ENCODE measurements at regions not wholly inside any gene's neighbourhood (a gene's known extent, or its start where the extent isn't known, plus 50 kb on each side); places are given as distances from the start of the nearest gene placed in this dataset.

DNA sequence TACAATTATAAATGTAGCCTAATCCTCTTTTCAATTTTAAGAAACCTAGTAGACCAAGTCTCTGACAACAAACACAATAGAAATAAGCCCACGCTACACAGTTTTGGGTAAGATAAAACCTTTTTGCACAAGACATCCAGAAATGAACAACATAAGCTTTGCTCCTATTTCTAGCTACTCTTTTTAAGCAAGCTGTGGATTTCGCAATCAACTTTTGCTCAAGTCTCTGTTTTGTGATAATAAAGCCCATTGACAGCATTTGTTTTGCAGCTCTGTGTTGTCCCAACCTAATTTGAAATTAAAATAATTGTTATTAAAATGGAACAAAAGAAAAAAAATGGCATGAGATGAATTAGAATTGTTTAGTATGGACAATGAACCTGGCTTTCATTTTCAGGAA is 287.9 kb upstream of the PUDP start:
- Histone ChIP-seq H3K27ac (ENCODE audit: control insufficient read depth, insufficient read depth, low read length) (no peak overlapping the region), H3K9ac (ENCODE audit: control insufficient read depth, extremely low read depth, insufficient read depth, low read length) (no peak overlapping the region), H3K9me3 (ENCODE audit: control insufficient read depth, low read depth, low read length) (no peaks in the 10 kb centered on the region), H3K4me1 (ENCODE audit: control insufficient read depth, extremely low read depth, insufficient read depth, low read length) (peaks cover 16% of the 10 kb centered on the region), H3K36me3 (ENCODE audit: control insufficient read depth in 2 of 2, extremely low read depth in 1 of 2, insufficient read depth in 2 of 2, low read length in 2 of 2) (no peaks in the 10 kb centered on the region), H4K20me1 (ENCODE audit: control insufficient read depth, extremely low read depth, insufficient read depth, low read length) (no peaks in the 10 kb centered on the region), H3K4me3 (ENCODE audit: control insufficient read depth in 2 of 3, extremely low read depth in 1 of 3, insufficient read depth in 2 of 3, low read depth in 1 of 3, low read length in 3 of 3) (no peak overlapping the region), H3K4me2 (ENCODE audit: control insufficient read depth, extremely low read depth, insufficient read depth, low read depth, low read length) (no peak overlapping the region), H2AFZ (ENCODE audit: control insufficient read depth, low read length) (no peak overlapping the region), H3K79me2 (ENCODE audit: control insufficient read depth, insufficient read depth, low read length) (no peaks in the 10 kb centered on the region), H3K9me1 (ENCODE audit: control insufficient read depth, extremely low read depth, insufficient read depth, low read length) (no peaks in the 10 kb centered on the region), H3K27me3 (ENCODE audit: control insufficient read depth, extremely low read depth, insufficient read depth, low read length) (no peaks in the 10 kb centered on the region)
- no peak for DNase-seq (ENCODE audit: low read depth, low spot score)
- TF ChIP-seq, protein P1, sequence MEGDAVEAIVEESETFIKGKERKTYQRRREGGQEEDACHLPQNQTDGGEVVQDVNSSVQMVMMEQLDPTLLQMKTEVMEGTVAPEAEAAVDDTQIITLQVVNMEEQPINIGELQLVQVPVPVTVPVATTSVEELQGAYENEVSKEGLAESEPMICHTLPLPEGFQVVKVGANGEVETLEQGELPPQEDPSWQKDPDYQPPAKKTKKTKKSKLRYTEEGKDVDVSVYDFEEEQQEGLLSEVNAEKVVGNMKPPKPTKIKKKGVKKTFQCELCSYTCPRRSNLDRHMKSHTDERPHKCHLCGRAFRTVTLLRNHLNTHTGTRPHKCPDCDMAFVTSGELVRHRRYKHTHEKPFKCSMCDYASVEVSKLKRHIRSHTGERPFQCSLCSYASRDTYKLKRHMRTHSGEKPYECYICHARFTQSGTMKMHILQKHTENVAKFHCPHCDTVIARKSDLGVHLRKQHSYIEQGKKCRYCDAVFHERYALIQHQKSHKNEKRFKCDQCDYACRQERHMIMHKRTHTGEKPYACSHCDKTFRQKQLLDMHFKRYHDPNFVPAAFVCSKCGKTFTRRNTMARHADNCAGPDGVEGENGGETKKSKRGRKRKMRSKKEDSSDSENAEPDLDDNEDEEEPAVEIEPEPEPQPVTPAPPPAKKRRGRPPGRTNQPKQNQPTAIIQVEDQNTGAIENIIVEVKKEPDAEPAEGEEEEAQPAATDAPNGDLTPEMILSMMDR (optimal IDR thresholded peaks at IDR 0.05 in 1 of 3, IDR thresholded peaks at IDR 0.05 in 1 of 3, conservative IDR thresholded peaks at IDR 0.05 in 1 of 3; ENCODE audit: extremely low read depth in 1 of 3, insufficient read depth in 2 of 3, low read length in 3 of 3): no peak
- no peak for TF ChIP-seq EZH2 (IDR thresholded peaks at IDR 0.05; ENCODE audit: low read length)
- dilution Hi-C loops (cut with MboI; ENCODE audit: extremely low pct_ligation_motif_present, low sequenced_read_pairs): no loop called here
- no peak for FAIRE-seq

DNA sequence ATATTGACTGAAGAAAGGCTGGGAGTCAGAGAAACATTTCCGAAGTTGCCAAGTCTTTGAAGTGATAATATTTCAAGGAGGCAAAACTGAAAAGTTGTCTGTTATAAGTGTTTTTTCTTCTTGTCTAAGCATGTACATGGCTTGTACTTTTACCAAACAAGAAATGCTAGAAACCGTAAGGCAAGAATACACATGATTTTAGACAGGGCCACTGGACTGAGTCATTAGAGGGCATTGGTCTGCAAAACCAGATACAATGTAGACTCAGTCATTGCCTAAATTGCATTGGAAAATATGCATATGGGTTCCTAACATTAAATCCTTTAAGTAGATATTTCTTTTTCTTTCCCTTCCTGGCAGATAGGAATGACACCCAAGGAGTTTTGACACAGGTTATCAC is 284.9 kb upstream of the PUDP start:
- Histone ChIP-seq H3K4me1 (ENCODE audit: control insufficient read depth, extremely low read depth, insufficient read depth, low read length) (peaks cover 16% of the 10 kb centered on the region), H3K9me3 (ENCODE audit: control insufficient read depth, low read depth, low read length) (no peaks in the 10 kb centered on the region), H2AFZ (ENCODE audit: control insufficient read depth, low read length) (no peak overlapping the region), H3K27ac (ENCODE audit: control insufficient read depth, insufficient read depth, low read length) (no peak overlapping the region), H3K9ac (ENCODE audit: control insufficient read depth, extremely low read depth, insufficient read depth, low read length) (no peak overlapping the region), H3K27me3 (ENCODE audit: control insufficient read depth, extremely low read depth, insufficient read depth, low read length) (no peaks in the 10 kb centered on the region), H3K4me2 (ENCODE audit: control insufficient read depth, extremely low read depth, insufficient read depth, low read depth, low read length) (peak overlapping the region; percentile 49), H3K4me3 (ENCODE audit: control insufficient read depth in 2 of 3, extremely low read depth in 1 of 3, insufficient read depth in 2 of 3, low read depth in 1 of 3, low read length in 3 of 3) (no peak overlapping the region), H3K36me3 (ENCODE audit: control insufficient read depth in 2 of 2, extremely low read depth in 1 of 2, insufficient read depth in 2 of 2, low read length in 2 of 2) (no peaks in the 10 kb centered on the region), H4K20me1 (ENCODE audit: control insufficient read depth, extremely low read depth, insufficient read depth, low read length) (no peaks in the 10 kb centered on the region), H3K9me1 (ENCODE audit: control insufficient read depth, extremely low read depth, insufficient read depth, low read length) (no peaks in the 10 kb centered on the region), H3K79me2 (ENCODE audit: control insufficient read depth, insufficient read depth, low read length) (no peaks in the 10 kb centered on the region)
- TF ChIP-seq EZH2 (IDR thresholded peaks at IDR 0.05; ENCODE audit: low read length): no peak
- TF ChIP-seq, protein P1 (optimal IDR thresholded peaks at IDR 0.05 in 1 of 3, IDR thresholded peaks at IDR 0.05 in 1 of 3, conservative IDR thresholded peaks at IDR 0.05 in 1 of 3; ENCODE audit: extremely low read depth in 1 of 3, insufficient read depth in 2 of 3, low read length in 3 of 3): no peak
- no peak for DNase-seq (ENCODE audit: low read depth, low spot score)
- dilution Hi-C loops (cut with MboI; ENCODE audit: extremely low pct_ligation_motif_present, low sequenced_read_pairs): no loop called here
- peak; percentile 51 for FAIRE-seq

Data from keratinocyte (primary cell).